GM12878 (cell line): ENCODE measurements at regions not wholly inside any gene's neighbourhood (a gene's known extent, or its start where the extent isn't known, plus 50 kb on each side); places are given as distances from the start of the nearest gene placed in this dataset.

Experiments used
- ATAC-seq: fragments of 200-7000 bp; cut with Tn5 transposase; 3 replicates; pipeline ENCODE4 v1.9.1; 2020; ENCODE audit warnings: mild to moderate bottlenecking, moderate library complexity
- BruUV-seq: library from RNA; stranded (reverse); fragments of 400-500 nt; replicated peaks from 2 replicates; lab custom pipeline; 2021; lab: Mats Ljungman, UMichigan
- CTCF ChIA-PET: fragments of 300-600 bp; sonication (Branson Sonifier 250); formaldehyde crosslinking; extraction: SDS; loops from one replicate; lab custom pipeline; 2021; ENCODE audit warnings: inconsistent platforms; lab: Yijun Ruan, JAX
- POLR2A ChIA-PET: fragments of 350-600 bp; formaldehyde crosslinking; extraction: SDS; loops from one replicate; lab custom pipeline; 2021; ENCODE audit warnings: inconsistent platforms; lab: Charles Lee
- RAD21 ChIA-PET: fragments of 300-600 bp; sonication (Branson Sonifier 250); formaldehyde crosslinking; loops from one replicate; lab custom pipeline; 2023; ENCODE audit warnings: antibody characterized with exemption; ENCODE audit not compliant: unreplicated experiment; lab: Charles Lee
- SMC1A ChIA-PET: fragments of 300-600 bp; sonication (Branson Sonifier 250); formaldehyde crosslinking; loops from one replicate; lab custom pipeline; 2023; ENCODE audit not compliant: unreplicated experiment, uncharacterized antibody; lab: Charles Lee
- DNase-seq: peaks from one replicate; pipeline ENCODE4 v3.0.0-alpha.2; 2011; ENCODE audit warnings: low read depth, low spot score
- FAIRE-seq: peaks from 3 replicates; lab custom pipeline; 2011; peaks lifted over from hg19 to GRCh38; lab: Jason Lieb, UNC
- H2AFZ ChIP-seq: 2 replicates; pipeline ENCODE4 v1.6.0; 2011; ENCODE audit warnings: low read depth, low read length, control low read depth; ENCODE audit not compliant: control insufficient read depth
- H3K27ac ChIP-seq: 2 replicates; pipeline ENCODE4 v1.5.1; 2011; ENCODE audit warnings: control low read depth; ENCODE audit not compliant: control insufficient read depth, insufficient read depth
- H3K27me3 ChIP-seq, 2 experiments: replicated peaks in 1 of 2; 2 replicates each; pipeline versions ENCODE4 v1.6.0 to v1.6.1; 2011; ENCODE audit warnings: low read length in 1 of 2; ENCODE audit not compliant: control insufficient read depth in 2 of 2, insufficient read depth in 2 of 2
- H3K36me3 ChIP-seq, 2 experiments: 2 replicates each; pipeline ENCODE4 v1.5.1; 2011; ENCODE audit warnings: low read length in 1 of 2; ENCODE audit not compliant: control insufficient read depth in 2 of 2, insufficient read depth in 2 of 2
- H3K4me1 ChIP-seq: 2 replicates; pipeline ENCODE4 v1.6.1; 2011; ENCODE audit warnings: mild to moderate bottlenecking, low read length, moderate library complexity, mixed read lengths; ENCODE audit not compliant: control insufficient read depth, insufficient read depth
- H3K4me2 ChIP-seq: 2 replicates; pipeline ENCODE4 v1.6.0; 2011; ENCODE audit warnings: control low read depth; ENCODE audit not compliant: control insufficient read depth, insufficient read depth
- H3K4me3 ChIP-seq: fragments of 200-600 bp; sonication (generic); 2 replicates; pipeline ENCODE4 v1.5.1; 2016
- H3K79me2 ChIP-seq: 2 replicates; pipeline ENCODE4 v1.6.0; 2011; ENCODE audit warnings: low read length; ENCODE audit not compliant: control insufficient read depth, insufficient read depth
- H3K9ac ChIP-seq: 2 replicates; pipeline ENCODE4 v1.8.0; 2011; ENCODE audit warnings: low read length, control low read depth, mixed read lengths; ENCODE audit not compliant: control insufficient read depth, insufficient read depth
- H3K9me3 ChIP-seq: replicated peaks from 3 replicates; pipeline ENCODE4 v1.5.1; 2011; ENCODE audit warnings: mild to moderate bottlenecking, low read length; ENCODE audit not compliant: control insufficient read depth, insufficient read depth
- H4K20me1 ChIP-seq: 2 replicates; pipeline ENCODE4 v1.6.0; 2011; ENCODE audit not compliant: control insufficient read depth, insufficient read depth
- BACH1 ChIP-seq: fragments of 450-650 bp; IDR thresholded peaks from 2 replicates; pipeline ENCODE4 v1.6.1; 2017; ENCODE audit warnings: mild to moderate bottlenecking, borderline replicate concordance
- BHLHE40 ChIP-seq, 2 experiments: fragments of 450-650 bp in 1 of 2; IDR thresholded peaks; 2 replicates each; pipeline ENCODE4 v1.6.1; 2011 to 2017; ENCODE audit warnings: low read depth in 2 of 2, borderline replicate concordance in 1 of 2, improper control_type of control experiment in 1 of 2, low read length in 1 of 2, mild to moderate bottlenecking in 1 of 2
- ELK1 ChIP-seq: IDR thresholded peaks from 2 replicates; pipeline ENCODE4 v1.6.1; 2012; ENCODE audit warnings: low read depth, low read length, improper control_type of control experiment
- FOXK2 ChIP-seq: fragments of 450-650 bp; IDR thresholded peaks from 2 replicates; pipeline ENCODE4 v1.6.1; 2017; ENCODE audit warnings: mild to moderate bottlenecking, moderate library complexity
- GATAD2B ChIP-seq: fragments of 450-650 bp; conservative IDR thresholded peaks from 2 replicates; pipeline ENCODE4 v1.6.1; 2017; ENCODE audit warnings: low read depth, mild to moderate bottlenecking, moderate library complexity
- HCFC1 ChIP-seq: fragments of 150-350 bp; IDR thresholded peaks from 2 replicates; pipeline ENCODE4 v1.6.1; 2014; ENCODE audit warnings: low read length
- KDM1A ChIP-seq: fragments of 200-600 bp; sonication (generic); IDR thresholded peaks from 2 replicates; pipeline ENCODE4 v1.6.1; 2016; ENCODE audit warnings: borderline replicate concordance
- MTA3 ChIP-seq: IDR thresholded peaks from 2 replicates; pipeline ENCODE4 v1.6.1; 2012; ENCODE audit warnings: low read length, inconsistent platforms, borderline replicate concordance
- NFIC ChIP-seq: IDR thresholded peaks from 2 replicates; pipeline ENCODE4 v1.6.1; 2012; ENCODE audit warnings: low read depth, mild to moderate bottlenecking, inconsistent platforms, low read length, moderate library complexity
- RAD21 ChIP-seq: IDR thresholded peaks from 2 replicates; pipeline ENCODE4 v1.6.1; 2011; ENCODE audit warnings: mild to moderate bottlenecking, low read depth, low read length, moderate library complexity; ENCODE audit not compliant: insufficient read depth
- YBX1 ChIP-seq: fragments of 450-650 bp; IDR thresholded peaks from 2 replicates; pipeline ENCODE4 v1.6.1; 2016; ENCODE audit warnings: antibody characterized with exemption
- ZBTB11 ChIP-seq: fragments of 450-650 bp; formaldehyde crosslinking; IDR thresholded peaks from 2 replicates; pipeline ENCODE4 v1.5.0; 2022; ENCODE audit warnings: mild to moderate bottlenecking, missing genetic modification characterization
- ZNF207 ChIP-seq: fragments of 450-650 bp; IDR thresholded peaks from 2 replicates; pipeline ENCODE4 v1.6.1; 2014; ENCODE audit warnings: antibody characterized with exemption, mild to moderate bottlenecking, borderline replicate concordance
- WGBS: methylation state at CpG from one replicate; pipeline ENCODE4 v1.1.6; 2016; ENCODE audit warnings: low lambda C conversion rate; ENCODE audit not compliant: insufficient replicate concordance, insufficient coverage; ENCODE audit errors: missing lambda C conversion rate; 5-methylcytosine and 5-hydroxymethylcytosine counted together
- in situ Hi-C: fragments of 300-500 bp; cut with MboI; formaldehyde crosslinking; loops from 9 replicates; pipeline ENCODE4 v1.14.3; 2018; ENCODE audit warnings: mixed read lengths
- intact Hi-C: fragments of 100-400 bp; cut with micrococcal nuclease; formaldehyde crosslinking; loops from one replicate; pipeline ENCODE4 v1.14.2; 2022; ENCODE audit not compliant: unreplicated experiment
- TF ChIP-seq, protein P1 (sequence below): fragments of 450-650 bp; IDR thresholded peaks from 2 replicates; pipeline ENCODE4 v1.6.1; 2017; ENCODE audit warnings: antibody characterized with exemption, mild to moderate bottlenecking, moderate library complexity

GRCh38 chr14:50053935-50054334 is 62.4 kb downstream of the VCPKMT start (continued):
- no peak for TF ChIP-seq ZBTB11 (CRISPR knock-in tag)
- TF ChIP-seq YBX1: no peak
- no peak for TF ChIP-seq BACH1

DNA sequence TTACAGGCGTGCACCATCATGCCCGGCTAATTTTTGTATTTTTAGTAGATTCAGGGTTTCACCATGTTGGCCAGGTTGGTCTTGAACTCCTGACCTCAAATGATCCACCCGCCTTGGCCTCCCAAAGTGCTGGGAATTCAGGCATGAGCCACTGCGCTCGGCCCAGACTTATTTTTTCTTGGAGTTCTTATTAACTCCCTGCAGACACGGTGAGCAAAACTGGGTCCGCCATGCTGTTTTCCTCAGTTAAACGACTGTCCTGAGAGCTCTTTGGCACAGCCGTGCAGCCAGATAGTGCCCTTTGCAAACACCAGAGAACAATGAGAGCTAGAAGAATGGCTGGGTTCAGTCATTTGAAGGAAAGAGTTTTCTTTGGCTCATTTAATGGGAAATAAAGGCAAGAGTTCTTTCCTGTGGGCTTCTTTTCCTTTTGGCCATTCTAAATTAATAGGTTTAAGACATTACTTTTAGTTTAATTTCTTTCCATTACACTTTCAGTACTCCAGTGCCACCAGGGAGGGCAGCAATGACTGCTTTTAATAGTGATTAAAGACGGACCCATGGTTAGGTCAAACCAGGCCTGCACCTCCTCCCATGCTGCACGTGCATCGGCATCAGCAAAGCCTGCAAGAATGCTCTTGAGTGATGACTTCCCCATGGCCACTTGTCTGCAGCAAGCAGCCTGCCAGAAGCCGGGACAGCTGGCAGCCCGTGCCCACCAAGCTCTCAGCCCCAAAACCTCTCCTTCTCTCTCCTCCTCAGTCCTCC is 60.7 kb downstream of the VCPKMT start:
- CTCF ChIA-PET: interaction anchor here (0.7 to 2.8 kb wide), 4 partner anchors 9 to 49 kb away, joined by 3 to 14 read pairs (median 4); no protein-coding TSS in a partner anchor
- no peak overlapping the region for H3K27ac ChIP-seq
- TF ChIP-seq MTA3: no peak
- no peak for TF ChIP-seq GATAD2B
- TF ChIP-seq RAD21: peak; percentile 41
- TF ChIP-seq KDM1A: no peak
- TF ChIP-seq, protein P1, sequence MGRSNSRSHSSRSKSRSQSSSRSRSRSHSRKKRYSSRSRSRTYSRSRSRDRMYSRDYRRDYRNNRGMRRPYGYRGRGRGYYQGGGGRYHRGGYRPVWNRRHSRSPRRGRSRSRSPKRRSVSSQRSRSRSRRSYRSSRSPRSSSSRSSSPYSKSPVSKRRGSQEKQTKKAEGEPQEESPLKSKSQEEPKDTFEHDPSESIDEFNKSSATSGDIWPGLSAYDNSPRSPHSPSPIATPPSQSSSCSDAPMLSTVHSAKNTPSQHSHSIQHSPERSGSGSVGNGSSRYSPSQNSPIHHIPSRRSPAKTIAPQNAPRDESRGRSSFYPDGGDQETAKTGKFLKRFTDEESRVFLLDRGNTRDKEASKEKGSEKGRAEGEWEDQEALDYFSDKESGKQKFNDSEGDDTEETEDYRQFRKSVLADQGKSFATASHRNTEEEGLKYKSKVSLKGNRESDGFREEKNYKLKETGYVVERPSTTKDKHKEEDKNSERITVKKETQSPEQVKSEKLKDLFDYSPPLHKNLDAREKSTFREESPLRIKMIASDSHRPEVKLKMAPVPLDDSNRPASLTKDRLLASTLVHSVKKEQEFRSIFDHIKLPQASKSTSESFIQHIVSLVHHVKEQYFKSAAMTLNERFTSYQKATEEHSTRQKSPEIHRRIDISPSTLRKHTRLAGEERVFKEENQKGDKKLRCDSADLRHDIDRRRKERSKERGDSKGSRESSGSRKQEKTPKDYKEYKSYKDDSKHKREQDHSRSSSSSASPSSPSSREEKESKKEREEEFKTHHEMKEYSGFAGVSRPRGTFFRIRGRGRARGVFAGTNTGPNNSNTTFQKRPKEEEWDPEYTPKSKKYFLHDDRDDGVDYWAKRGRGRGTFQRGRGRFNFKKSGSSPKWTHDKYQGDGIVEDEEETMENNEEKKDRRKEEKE: no peak
- no peak for TF ChIP-seq NFIC
- TF ChIP-seq ELK1: no peak
- no peak for TF ChIP-seq HCFC1
- TF ChIP-seq ZNF207: no peak
- TF ChIP-seq FOXK2: no peak
- TF ChIP-seq BHLHE40 (IDR thresholded peaks at IDR 0.05; ENCODE audit: borderline replicate concordance in 1 of 2, low read depth in 2 of 2, low read length in 1 of 2): peak; percentile 68 to 80

More for the DNA sequence above, 60.7 kb downstream of the VCPKMT start:
- Histone ChIP-seq H3K79me2 (no peaks in the 10 kb centered on the region), H3K36me3 (no peaks in the 10 kb centered on the region; a peak in 1 of 4 replicates), H3K9me3 (no peaks in the 10 kb centered on the region), H3K4me1 (peaks cover 6% of the 10 kb centered on the region), H3K27me3 (no peaks in the 10 kb centered on the region), H2AFZ (no peak overlapping the region), H4K20me1 (no peaks in the 10 kb centered on the region), H3K4me3 (no peak overlapping the region), H3K9ac (no peak overlapping the region), H3K4me2 (no peak overlapping the region)
- SMC1A ChIA-PET: interaction anchor here (0.9 to 1.4 kb wide), 3 partner anchors 8 to 49 kb away, joined by 3 to 4 read pairs (median 3); no protein-coding TSS in a partner anchor
- FAIRE-seq (no peak), DNase-seq (no peak), ATAC-seq (peak; percentile 60)
- RAD21 ChIA-PET: no interaction called here
- WGBS: 92% methylated on average over 14 of the region's 14 CpGs
- POLR2A ChIA-PET: interaction anchor here (0.6 kb wide), 1 partner anchor 185 kb away, joined by 4 read pairs; no protein-coding TSS in a partner anchor
- BruUV-seq: no TSS peak
- intact Hi-C loops (no loop called here), in situ Hi-C loops (no loop called here)
